Memory B cell (primary cell): ENCODE measurements at regions not wholly inside any gene's neighbourhood (a gene's known extent, or its start where the extent isn't known, plus 50 kb on each side); places are given as distances from the start of the nearest gene placed in this dataset.

Experiments
- ATAC-seq: fragments of 150-1000 bp; cut with Tn5 transposase; 2 replicates; pipeline ENCODE4 v1.10.0; 2021; ENCODE audit warnings: low read depth, mild to moderate bottlenecking, moderate library complexity
- DNase-seq, 2 donors: peaks; one replicate each; pipeline ENCODE4 v3.0.0; 2022; ENCODE audit warnings: low spot score in 2 of 2
- H3K27ac Mint-ChIP-seq: one replicate; pipeline ENCODE4 v1.8.0; 2022; ENCODE audit warnings: mild to moderate bottlenecking, moderate library complexity, mixed read lengths
- H3K27me3 Mint-ChIP-seq: one replicate; pipeline ENCODE4 v1.8.0; 2022; ENCODE audit warnings: mixed read lengths
- H3K36me3 Mint-ChIP-seq: one replicate; pipeline ENCODE4 v1.8.0; 2022; ENCODE audit warnings: mild to moderate bottlenecking, mixed read lengths
- H3K4me1 Mint-ChIP-seq: one replicate; pipeline ENCODE4 v1.8.0; 2022; ENCODE audit warnings: mixed read lengths
- H3K4me3 Mint-ChIP-seq: one replicate; pipeline ENCODE4 v1.8.0; 2022; ENCODE audit warnings: mild to moderate bottlenecking, moderate library complexity, mixed read lengths
- H3K9me3 Mint-ChIP-seq: one replicate; pipeline ENCODE4 v1.8.0; 2022; ENCODE audit warnings: mixed read lengths

- DNase-seq: no peak
- Mint-ChIP-seq H3K9me3 (peaks cover 2% of the 10 kb centered on the region), H3K4me1 (no peaks in the 10 kb centered on the region)
Observed at GRCh38 chr5:114210662-114211061, 151.2 kb upstream of the KCNN2 start.

GRCh38 chr5:114221807-114222206 is 140.1 kb upstream of the KCNN2 start:
- peaks cover 7% of the 10 kb centered on the region for H3K9me3 Mint-ChIP-seq
- H3K4me1 Mint-ChIP-seq: no peaks in the 10 kb centered on the region
- no peaks in the 10 kb centered on the region for H3K27me3 Mint-ChIP-seq
- no peaks in the 10 kb centered on the region for H3K36me3 Mint-ChIP-seq
- H3K27ac Mint-ChIP-seq: no peak overlapping the region
- H3K4me3 Mint-ChIP-seq: no peak overlapping the region
- ATAC-seq: no peak
- DNase-seq: no peak

More at GRCh38 chr5:114210662-114211061, 151.2 kb upstream of the KCNN2 start:
- Mint-ChIP-seq H3K27me3 (peaks cover 2% of the 10 kb centered on the region), H3K27ac (no peak overlapping the region), H3K36me3 (no peaks in the 10 kb centered on the region), H3K4me3 (no peak overlapping the region)
- no peak for ATAC-seq

DNA sequence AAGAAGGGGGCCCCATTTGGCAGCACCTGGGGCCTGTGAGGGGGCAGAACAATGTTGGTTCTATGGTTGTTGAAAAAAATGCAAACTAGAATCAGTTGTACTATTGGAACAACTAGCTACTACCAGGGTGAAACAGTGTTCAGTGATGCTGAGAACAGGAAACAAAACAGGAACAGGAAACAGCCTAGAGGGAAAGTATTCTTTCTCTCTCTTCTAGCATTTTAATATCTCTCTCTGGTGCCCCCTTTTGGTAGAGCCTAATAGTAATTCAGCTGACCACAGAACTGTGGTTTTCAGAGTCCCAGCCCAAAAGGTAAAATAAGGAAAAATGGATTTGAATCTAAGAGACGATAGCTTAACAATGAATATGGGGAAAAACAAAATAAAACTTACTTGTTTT is 138.0 kb upstream of the KCNN2 start:
- DNase-seq (no peak), ATAC-seq (no peak)
- Mint-ChIP-seq H3K4me1 (no peaks in the 10 kb centered on the region), H3K4me3 (no peak overlapping the region), H3K27me3 (no peaks in the 10 kb centered on the region), H3K9me3 (peaks cover 4% of the 10 kb centered on the region), H3K36me3 (no peaks in the 10 kb centered on the region), H3K27ac (no peak overlapping the region)

GRCh38 chr5:114237766-114238165 is 124.1 kb upstream of the KCNN2 start:
- no peaks in the 10 kb centered on the region for H3K9me3 Mint-ChIP-seq
- DNase-seq (no peak), ATAC-seq (no peak)
- no peak overlapping the region for H3K4me3 Mint-ChIP-seq
- H3K27me3 Mint-ChIP-seq: no peaks in the 10 kb centered on the region
- no peak overlapping the region for H3K27ac Mint-ChIP-seq
- no peaks in the 10 kb centered on the region for H3K36me3 Mint-ChIP-seq
- no peaks in the 10 kb centered on the region for H3K4me1 Mint-ChIP-seq

DNA sequence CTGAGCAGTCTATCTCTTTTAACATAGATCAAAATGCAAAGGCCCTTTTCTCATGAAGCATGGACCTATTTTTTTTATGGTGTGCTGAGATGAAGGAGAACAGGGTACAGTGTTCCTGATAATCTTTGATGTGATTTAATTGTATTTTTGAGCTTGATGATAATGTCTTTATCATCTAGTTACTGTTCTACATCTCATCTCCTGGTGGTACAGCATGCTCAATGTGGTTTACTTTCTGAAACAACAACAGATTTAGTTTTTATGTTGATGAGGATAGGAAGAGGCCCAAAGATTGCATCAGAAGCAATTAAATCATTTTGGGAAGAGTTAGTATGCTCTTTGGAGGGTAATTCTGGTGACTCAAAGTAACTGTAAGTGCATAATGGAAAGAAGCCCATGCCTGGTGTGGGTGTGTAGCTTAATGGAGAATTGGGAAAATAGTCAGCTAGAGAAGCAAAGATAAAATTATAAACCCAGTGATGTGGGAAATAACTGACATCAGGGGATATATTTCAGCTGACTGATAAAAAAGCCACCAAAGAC is 123.0 kb upstream of the KCNN2 start:
- H3K27ac Mint-ChIP-seq: no peak overlapping the region
- no peaks in the 10 kb centered on the region for H3K36me3 Mint-ChIP-seq
- ATAC-seq (no peak), DNase-seq (no peak)
- no peaks in the 10 kb centered on the region for H3K4me1 Mint-ChIP-seq
- no peak overlapping the region for H3K4me3 Mint-ChIP-seq
- H3K9me3 Mint-ChIP-seq: no peaks in the 10 kb centered on the region
- no peaks in the 10 kb centered on the region for H3K27me3 Mint-ChIP-seq

GRCh38 chr5:114243281-114243971 is 118.4 kb upstream of the KCNN2 start:
- H3K9me3 Mint-ChIP-seq: no peaks in the 10 kb centered on the region
- no peak for ATAC-seq
- no peak overlapping the region for H3K4me3 Mint-ChIP-seq
- DNase-seq: no peak
- no peak overlapping the region for H3K27ac Mint-ChIP-seq
- no peaks in the 10 kb centered on the region for H3K4me1 Mint-ChIP-seq
- H3K27me3 Mint-ChIP-seq: no peaks in the 10 kb centered on the region
- H3K36me3 Mint-ChIP-seq: no peaks in the 10 kb centered on the region

GRCh38 chr5:114243972-114244317 is 117.9 kb upstream of the KCNN2 start:
- Mint-ChIP-seq H3K27me3 (no peaks in the 10 kb centered on the region), H3K36me3 (no peaks in the 10 kb centered on the region), H3K4me3 (no peak overlapping the region), H3K9me3 (no peaks in the 10 kb centered on the region), H3K27ac (no peak overlapping the region), H3K4me1 (no peaks in the 10 kb centered on the region)
- no peak for DNase-seq
- ATAC-seq: no peak

GRCh38 chr5:114249823-114250222 is 112.0 kb upstream of the KCNN2 start:
- H3K27me3 Mint-ChIP-seq: no peaks in the 10 kb centered on the region
- ATAC-seq: no peak
- no peaks in the 10 kb centered on the region for H3K9me3 Mint-ChIP-seq
- no peak overlapping the region for H3K4me3 Mint-ChIP-seq
- H3K36me3 Mint-ChIP-seq: no peaks in the 10 kb centered on the region
- H3K27ac Mint-ChIP-seq: no peak overlapping the region
- DNase-seq: no peak
- no peaks in the 10 kb centered on the region for H3K4me1 Mint-ChIP-seq

DNA sequence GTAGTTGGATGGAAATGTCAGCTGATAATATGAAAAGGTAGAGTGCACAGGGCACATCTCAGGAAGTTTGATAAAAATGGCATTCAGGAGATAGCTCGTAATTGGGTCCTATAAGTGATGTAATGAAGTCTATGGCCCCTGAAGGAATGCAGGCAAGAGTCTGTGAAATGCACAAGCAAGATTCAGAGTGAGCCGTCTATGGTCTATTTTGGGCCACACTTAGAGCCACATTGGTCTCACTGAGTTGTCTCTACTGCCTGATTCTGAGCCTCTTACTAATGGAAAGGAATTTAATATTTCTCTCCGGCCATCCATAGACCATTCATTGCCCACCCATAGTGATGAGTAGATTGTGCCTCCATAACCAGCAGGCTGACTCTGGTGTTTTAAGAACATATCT is 111.3 kb upstream of the KCNN2 start:
- H3K9me3 Mint-ChIP-seq: no peaks in the 10 kb centered on the region
- ATAC-seq: no peak

DNA sequence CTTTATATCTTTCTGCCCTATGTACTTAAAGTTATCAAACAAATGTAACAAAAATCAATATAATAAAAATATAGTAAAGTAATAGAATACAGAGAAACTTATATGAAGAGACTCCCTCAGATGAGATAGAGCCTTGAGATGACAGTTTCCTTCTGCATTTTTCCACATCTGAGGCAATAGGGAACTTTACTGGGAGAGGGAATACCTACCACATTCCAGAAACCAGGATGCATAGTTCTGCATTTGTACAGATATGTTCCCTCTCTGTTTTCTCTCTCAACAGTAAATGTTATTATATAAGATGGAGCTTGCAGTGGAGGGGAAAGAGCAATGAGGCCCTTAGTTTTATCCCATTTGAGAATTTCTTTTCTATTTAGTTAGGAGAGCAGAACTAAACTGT is 109.6 kb upstream of the KCNN2 start:
- Mint-ChIP-seq H3K9me3 (no peaks in the 10 kb centered on the region), H3K27ac (no peak overlapping the region), H3K36me3 (no peaks in the 10 kb centered on the region), H3K4me1 (no peaks in the 10 kb centered on the region), H3K4me3 (no peak overlapping the region), H3K27me3 (no peaks in the 10 kb centered on the region)
- no peak for ATAC-seq
- DNase-seq: no peak

More for the DNA sequence above, 111.3 kb upstream of the KCNN2 start:
- Mint-ChIP-seq H3K36me3 (no peaks in the 10 kb centered on the region), H3K4me3 (no peak overlapping the region), H3K4me1 (no peaks in the 10 kb centered on the region), H3K27ac (no peak overlapping the region), H3K27me3 (no peaks in the 10 kb centered on the region)
- DNase-seq: no peak

DNA sequence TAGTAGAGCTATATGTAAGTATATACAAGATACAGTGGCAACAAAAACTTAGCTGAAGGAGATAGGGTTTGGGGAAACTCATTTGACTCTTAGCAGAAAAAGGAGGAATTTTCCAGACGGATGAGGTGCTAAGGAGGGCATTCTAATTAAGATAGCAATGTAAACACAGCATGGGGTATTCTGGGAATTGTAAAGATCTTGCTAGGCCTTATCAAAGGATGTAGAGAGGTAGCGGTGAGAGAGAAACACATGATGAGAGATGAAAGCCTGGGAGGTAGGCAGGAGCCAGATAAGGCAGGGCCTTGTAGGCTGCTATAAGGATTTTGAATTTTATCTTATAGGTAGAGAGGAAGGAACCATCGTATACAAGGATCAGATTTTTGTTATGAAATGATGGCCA is 106.6 kb upstream of the KCNN2 start:
- Mint-ChIP-seq H3K27me3 (peaks cover 6% of the 10 kb centered on the region), H3K9me3 (no peaks in the 10 kb centered on the region), H3K4me1 (no peaks in the 10 kb centered on the region), H3K36me3 (no peaks in the 10 kb centered on the region), H3K4me3 (no peak overlapping the region), H3K27ac (no peak overlapping the region)
- no peak for DNase-seq
- ATAC-seq: no peak

DNA sequence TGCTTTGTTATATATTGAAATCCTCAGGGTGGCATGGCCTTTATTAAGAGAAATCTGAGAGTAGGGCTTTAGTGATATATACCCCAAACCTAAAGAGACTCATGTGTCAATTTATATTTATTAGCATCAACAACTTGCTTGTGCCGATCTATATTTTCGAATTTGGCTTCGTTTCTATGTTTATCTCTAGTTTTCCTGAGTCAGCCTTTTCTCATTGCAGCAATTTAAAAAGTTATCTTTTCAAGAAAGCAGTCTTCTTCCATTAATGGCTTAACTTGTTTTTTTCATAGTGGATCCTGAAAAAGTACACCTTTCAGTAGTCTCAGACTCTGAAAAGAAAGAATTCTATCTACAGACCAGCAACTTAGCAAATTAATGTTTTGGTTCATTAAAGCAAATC is 99.9 kb upstream of the KCNN2 start:
- Mint-ChIP-seq H3K9me3 (no peaks in the 10 kb centered on the region), H3K27me3 (peaks cover 6% of the 10 kb centered on the region), H3K4me1 (no peaks in the 10 kb centered on the region), H3K36me3 (no peaks in the 10 kb centered on the region), H3K4me3 (no peak overlapping the region), H3K27ac (no peak overlapping the region)
- DNase-seq (no peak), ATAC-seq (no peak)

GRCh38 chr5:114265432-114266060 is 96.3 kb upstream of the KCNN2 start:
- H3K27me3 Mint-ChIP-seq: no peaks in the 10 kb centered on the region
- H3K4me3 Mint-ChIP-seq: no peak overlapping the region
- no peaks in the 10 kb centered on the region for H3K9me3 Mint-ChIP-seq
- DNase-seq (no peak), ATAC-seq (no peak)
- H3K4me1 Mint-ChIP-seq: no peaks in the 10 kb centered on the region
- H3K36me3 Mint-ChIP-seq: no peaks in the 10 kb centered on the region
- no peak overlapping the region for H3K27ac Mint-ChIP-seq

DNA sequence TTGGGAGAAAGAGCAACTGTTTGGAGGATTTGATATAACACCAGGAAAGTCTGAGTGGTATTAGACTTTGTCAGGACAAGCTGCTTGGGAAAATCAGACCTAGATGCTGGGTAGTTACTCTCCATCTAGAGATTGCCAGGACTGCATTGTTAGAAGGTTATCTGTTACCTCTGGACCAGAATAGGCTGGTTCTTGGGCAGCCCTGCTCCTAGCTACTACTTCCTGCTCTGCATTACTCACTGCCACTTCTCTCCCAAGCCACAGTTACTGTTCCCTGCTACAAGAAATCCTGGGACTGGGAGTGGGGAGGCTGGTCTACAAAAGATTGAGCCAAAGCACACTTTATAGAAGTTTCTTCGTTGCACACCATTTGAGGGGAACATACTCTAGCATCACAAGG is 95.5 kb upstream of the KCNN2 start:
- Mint-ChIP-seq H3K4me3 (no peak overlapping the region), H3K9me3 (no peaks in the 10 kb centered on the region), H3K36me3 (no peaks in the 10 kb centered on the region), H3K4me1 (no peaks in the 10 kb centered on the region), H3K27ac (no peak overlapping the region), H3K27me3 (no peaks in the 10 kb centered on the region)
- DNase-seq: no peak
- ATAC-seq: no peak

GRCh38 chr5:114296191-114296590 is 65.7 kb upstream of the KCNN2 start:
- Mint-ChIP-seq H3K36me3 (no peaks in the 10 kb centered on the region), H3K27me3 (peaks cover 2% of the 10 kb centered on the region), H3K27ac (no peak overlapping the region), H3K4me1 (no peaks in the 10 kb centered on the region), H3K9me3 (no peaks in the 10 kb centered on the region), H3K4me3 (no peak overlapping the region)
- DNase-seq: no peak
- ATAC-seq: no peak
